ENCODE measurements at regions not wholly inside any gene's neighbourhood (a gene's known extent, or its start where the extent isn't known, plus 50 kb on each side); places are given as distances from the start of the nearest gene placed in this dataset.
"Not testable (repeated sequence)": the region's sequence is repeated elsewhere in the genome, so short reads cannot be mapped to it uniquely, and the experiment has no call there.

DNA sequence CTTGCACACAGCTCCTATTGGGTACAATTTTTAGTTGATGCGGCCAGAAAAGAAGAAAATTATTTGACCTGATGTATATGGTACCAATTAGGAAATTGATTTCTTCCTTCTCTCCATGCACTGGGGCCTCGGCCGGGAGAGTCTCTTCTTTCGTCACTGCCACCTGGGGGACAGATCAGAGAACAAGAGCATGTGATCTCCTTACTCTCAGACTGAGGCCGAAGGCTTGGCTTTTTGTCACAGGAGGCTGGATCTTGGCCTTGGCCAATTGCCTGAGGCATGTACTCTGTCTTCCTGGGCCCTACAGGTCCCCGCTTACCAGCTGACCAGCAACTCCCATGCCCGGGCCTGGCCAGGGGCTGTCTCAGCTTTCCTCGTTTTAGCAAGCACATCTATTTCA is 330.3 kb downstream of the KLF13 start:
- TF ChIP-seq POLR2A (IDR thresholded peaks at IDR 0.05; ENCODE audit: low read depth, low read length); POLR2AphosphoS5 (IDR thresholded peaks at IDR 0.05; ENCODE audit: insufficient read depth, low read depth, low read length); EZH2 (IDR thresholded peaks at IDR 0.05; ENCODE audit: borderline replicate concordance, low read depth, low read length, severe bottlenecking); FOS (IDR thresholded peaks at IDR 0.05; ENCODE audit: borderline replicate concordance, insufficient read depth, low read length); MYC (IDR thresholded peaks at IDR 0.05; ENCODE audit: low read depth, low read length): not testable (repeated sequence)
- TF ChIP-seq, protein P1, sequence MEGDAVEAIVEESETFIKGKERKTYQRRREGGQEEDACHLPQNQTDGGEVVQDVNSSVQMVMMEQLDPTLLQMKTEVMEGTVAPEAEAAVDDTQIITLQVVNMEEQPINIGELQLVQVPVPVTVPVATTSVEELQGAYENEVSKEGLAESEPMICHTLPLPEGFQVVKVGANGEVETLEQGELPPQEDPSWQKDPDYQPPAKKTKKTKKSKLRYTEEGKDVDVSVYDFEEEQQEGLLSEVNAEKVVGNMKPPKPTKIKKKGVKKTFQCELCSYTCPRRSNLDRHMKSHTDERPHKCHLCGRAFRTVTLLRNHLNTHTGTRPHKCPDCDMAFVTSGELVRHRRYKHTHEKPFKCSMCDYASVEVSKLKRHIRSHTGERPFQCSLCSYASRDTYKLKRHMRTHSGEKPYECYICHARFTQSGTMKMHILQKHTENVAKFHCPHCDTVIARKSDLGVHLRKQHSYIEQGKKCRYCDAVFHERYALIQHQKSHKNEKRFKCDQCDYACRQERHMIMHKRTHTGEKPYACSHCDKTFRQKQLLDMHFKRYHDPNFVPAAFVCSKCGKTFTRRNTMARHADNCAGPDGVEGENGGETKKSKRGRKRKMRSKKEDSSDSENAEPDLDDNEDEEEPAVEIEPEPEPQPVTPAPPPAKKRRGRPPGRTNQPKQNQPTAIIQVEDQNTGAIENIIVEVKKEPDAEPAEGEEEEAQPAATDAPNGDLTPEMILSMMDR (IDR thresholded peaks at IDR 0.05; ENCODE audit: extremely low read depth in 1 of 2, insufficient read depth in 1 of 2, low read depth in 1 of 2, low read length in 2 of 2): not testable (repeated sequence)
- TF ChIP-seq, protein P2, sequence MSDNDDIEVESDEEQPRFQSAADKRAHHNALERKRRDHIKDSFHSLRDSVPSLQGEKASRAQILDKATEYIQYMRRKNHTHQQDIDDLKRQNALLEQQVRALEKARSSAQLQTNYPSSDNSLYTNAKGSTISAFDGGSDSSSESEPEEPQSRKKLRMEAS (IDR thresholded peaks at IDR 0.05; ENCODE audit: insufficient read depth, insufficient read length): not testable (repeated sequence)

Measured in endothelial cell of umbilical vein (primary cell).